Spleen (tissue), 7 donors: ENCODE measurements at regions not wholly inside any gene's neighbourhood (a gene's known extent, or its start where the extent isn't known, plus 50 kb on each side); places are given as distances from the start of the nearest gene placed in this dataset.

Experiments
- CTCF ChIP-seq, 11 experiments: fragments of 200-600 bp in 7 of 11; fragments of 450-650 bp in 4 of 11; sonication (generic) in 4 of 11; IDR thresholded peaks in 8 of 11; conservative IDR thresholded peaks in 3 of 11; 1 replicate in 7 of 11; 2 replicates in 4 of 11; pipeline versions ENCODE4 v1.4.0 to v1.8.0; 2016 to 2021; ENCODE audit warnings: antibody characterized with exemption in 11 of 11, inconsistent platforms in 4 of 11, mild to moderate bottlenecking in 1 of 11
- POLR2A ChIP-seq, 3 donors: fragments of 450-650 bp; IDR thresholded peaks; one replicate each; pipeline ENCODE4 v1.5.1; 2017; ENCODE audit warnings: antibody characterized with exemption in 3 of 3, mild to moderate bottlenecking in 1 of 3
- POLR2AphosphoS5 ChIP-seq, 3 donors: sonication (generic); formaldehyde crosslinking; IDR thresholded peaks; one replicate each; pipeline ENCODE4 v1.5.1; 2017; ENCODE audit warnings: antibody characterized with exemption in 3 of 3
- donor health status: DM: no; HTN: no; CAD: no; lungs with moderate emphysema.
- donor health status: DM: no; HTN: no; CAD: no.
- donor health status: DM: no; HTN: no; CAD: no.

GRCh38 chr9:11469745-11470144 lies 856.9 kb upstream of the PTPRD start:
- TF ChIP-seq CTCF (IDR thresholded peaks at IDR 0.05 in 8 of 11, conservative IDR thresholded peaks at IDR 0.05 in 3 of 11) (no peak), POLR2A (IDR thresholded peaks at IDR 0.05) (no peak), POLR2AphosphoS5 (IDR thresholded peaks at IDR 0.05) (no peak)
